Esophagus muscularis mucosa (tissue), 3 donors: ENCODE measurements at regions not wholly inside any gene's neighbourhood (a gene's known extent, or its start where the extent isn't known, plus 50 kb on each side); places are given as distances from the start of the nearest gene placed in this dataset.

ENCODE experiments used
- POLR2A ChIP-seq: fragments of 450-650 bp; IDR thresholded peaks from one replicate; pipeline ENCODE4 v1.6.1; 2017; ENCODE audit warnings: antibody characterized with exemption, moderate library complexity, mild to moderate bottlenecking, low read depth
- POLR2AphosphoS5 ChIP-seq, 2 donors: sonication (generic); formaldehyde crosslinking; IDR thresholded peaks; one replicate each; pipeline ENCODE4 v1.6.1; 2017; ENCODE audit warnings: antibody characterized with exemption in 2 of 2
- TF ChIP-seq, protein P1 (sequence below), 3 experiments: fragments of 200-600 bp in 2 of 3; fragments of 450-650 bp in 1 of 3; sonication (generic) in 2 of 3; IDR thresholded peaks; one replicate each; pipeline ENCODE4 v1.5.1; 2017 to 2019; ENCODE audit warnings: antibody characterized with exemption in 3 of 3, mild to moderate bottlenecking in 2 of 3, moderate library complexity in 1 of 3

DNA sequence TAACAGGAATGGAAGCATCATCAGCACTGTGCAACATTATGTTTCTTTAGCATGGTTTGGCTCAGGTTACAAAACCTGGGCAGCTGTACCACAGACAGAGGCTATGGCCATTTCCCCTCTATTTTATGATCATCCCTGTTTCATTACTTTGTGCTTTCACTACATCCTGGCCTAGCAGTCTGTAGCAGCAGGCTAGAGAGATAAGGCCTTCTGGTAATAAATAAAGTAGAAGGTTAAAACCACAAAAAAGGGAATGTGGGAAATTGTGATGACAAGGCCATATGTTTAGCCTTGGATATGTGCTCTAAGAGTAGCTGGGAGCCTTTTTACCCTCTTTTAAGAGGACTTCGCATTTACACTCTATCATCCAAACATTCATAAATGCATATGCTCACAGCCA, 266.2 kb upstream of the PHF14 start:
- TF ChIP-seq, protein P1, sequence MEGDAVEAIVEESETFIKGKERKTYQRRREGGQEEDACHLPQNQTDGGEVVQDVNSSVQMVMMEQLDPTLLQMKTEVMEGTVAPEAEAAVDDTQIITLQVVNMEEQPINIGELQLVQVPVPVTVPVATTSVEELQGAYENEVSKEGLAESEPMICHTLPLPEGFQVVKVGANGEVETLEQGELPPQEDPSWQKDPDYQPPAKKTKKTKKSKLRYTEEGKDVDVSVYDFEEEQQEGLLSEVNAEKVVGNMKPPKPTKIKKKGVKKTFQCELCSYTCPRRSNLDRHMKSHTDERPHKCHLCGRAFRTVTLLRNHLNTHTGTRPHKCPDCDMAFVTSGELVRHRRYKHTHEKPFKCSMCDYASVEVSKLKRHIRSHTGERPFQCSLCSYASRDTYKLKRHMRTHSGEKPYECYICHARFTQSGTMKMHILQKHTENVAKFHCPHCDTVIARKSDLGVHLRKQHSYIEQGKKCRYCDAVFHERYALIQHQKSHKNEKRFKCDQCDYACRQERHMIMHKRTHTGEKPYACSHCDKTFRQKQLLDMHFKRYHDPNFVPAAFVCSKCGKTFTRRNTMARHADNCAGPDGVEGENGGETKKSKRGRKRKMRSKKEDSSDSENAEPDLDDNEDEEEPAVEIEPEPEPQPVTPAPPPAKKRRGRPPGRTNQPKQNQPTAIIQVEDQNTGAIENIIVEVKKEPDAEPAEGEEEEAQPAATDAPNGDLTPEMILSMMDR (IDR thresholded peaks at IDR 0.05): no peak
- TF ChIP-seq POLR2AphosphoS5 (IDR thresholded peaks at IDR 0.05): no peak
- no peak for TF ChIP-seq POLR2A
